ENCODE measurements at regions not wholly inside any gene's neighbourhood (a gene's known extent, or its start where the extent isn't known, plus 50 kb on each side); places are given as distances from the start of the nearest gene placed in this dataset.

- Mint-ChIP-seq H3K27me3 (peaks cover 14% of the 10 kb centered on the region), H3K9me3 (no peaks in the 10 kb centered on the region), H3K4me1 (no peaks in the 10 kb centered on the region), H3K4me3 (no peak overlapping the region), H3K36me3 (ENCODE audit: insufficient read depth) (peaks cover 2% of the 10 kb centered on the region), H3K27ac (ENCODE audit: low read depth) (no peak overlapping the region)
- DNase-seq (ENCODE audit: low spot score in 2 of 2) = no peak
- no peak for ATAC-seq (replicated peaks; ENCODE audit: extremely low read depth, poor library complexity, severe bottlenecking)
Observed at GRCh38 chr13:111047326-111047725, 67.8 kb upstream of the ARHGEF7 start.

DNA sequence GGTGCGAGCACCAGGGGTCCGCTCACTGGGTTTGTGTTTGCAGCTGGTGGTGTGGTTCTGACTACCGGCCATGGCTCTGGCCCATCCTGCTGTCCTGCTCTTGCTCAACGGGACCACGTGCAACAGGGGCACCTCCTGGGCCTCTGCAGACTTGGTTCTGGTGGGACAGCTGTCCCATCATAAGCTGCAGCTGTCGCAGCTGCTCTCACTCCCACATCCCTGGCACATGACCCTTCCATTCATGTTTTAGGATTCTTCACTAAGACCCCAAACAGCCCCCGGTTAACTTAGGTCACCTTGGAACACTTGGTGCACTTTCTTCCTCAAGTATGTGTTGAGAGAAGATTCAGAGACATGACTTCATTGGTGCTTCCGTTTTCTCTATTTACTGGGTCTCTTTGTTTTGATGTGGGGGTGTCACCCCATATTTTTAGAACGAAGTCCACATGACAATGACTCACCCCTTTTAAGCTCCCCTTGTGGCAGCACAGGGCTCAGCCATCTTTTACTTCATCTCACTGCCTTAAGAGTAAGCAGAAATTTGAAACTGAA is 68.4 kb upstream of the ARHGEF7 start:
- no peak for DNase-seq (ENCODE audit: low spot score in 2 of 2)
- Mint-ChIP-seq H3K27ac (ENCODE audit: low read depth) (no peak overlapping the region), H3K36me3 (ENCODE audit: insufficient read depth) (peaks cover 2% of the 10 kb centered on the region), H3K4me1 (no peaks in the 10 kb centered on the region), H3K27me3 (peaks cover 20% of the 10 kb centered on the region), H3K9me3 (no peaks in the 10 kb centered on the region), H3K4me3 (no peak overlapping the region)
- no peak for ATAC-seq (replicated peaks; ENCODE audit: extremely low read depth, poor library complexity, severe bottlenecking)

GRCh38 chr13:111045170-111045569 is 69.9 kb upstream of the ARHGEF7 start:
- peaks cover 2% of the 10 kb centered on the region for H3K36me3 Mint-ChIP-seq (ENCODE audit: insufficient read depth)
- H3K27me3 Mint-ChIP-seq = peaks cover 25% of the 10 kb centered on the region
- DNase-seq (ENCODE audit: low spot score in 2 of 2) = no peak
- H3K4me3 Mint-ChIP-seq = no peak overlapping the region
- no peaks in the 10 kb centered on the region for H3K9me3 Mint-ChIP-seq
- H3K4me1 Mint-ChIP-seq = no peaks in the 10 kb centered on the region
- no peak for ATAC-seq (replicated peaks; ENCODE audit: extremely low read depth, poor library complexity, severe bottlenecking)
- H3K27ac Mint-ChIP-seq (ENCODE audit: low read depth) = no peak overlapping the region

GRCh38 chr13:111044087-111044830 is 70.9 kb upstream of the ARHGEF7 start:
- no peak for DNase-seq (ENCODE audit: low spot score in 2 of 2)
- Mint-ChIP-seq H3K4me3 (no peak overlapping the region), H3K27ac (ENCODE audit: low read depth) (no peak overlapping the region), H3K27me3 (peaks cover 25% of the 10 kb centered on the region), H3K9me3 (no peaks in the 10 kb centered on the region), H3K36me3 (ENCODE audit: insufficient read depth) (no peaks in the 10 kb centered on the region), H3K4me1 (no peaks in the 10 kb centered on the region)
- ATAC-seq (replicated peaks; ENCODE audit: extremely low read depth, poor library complexity, severe bottlenecking) = no peak

- no peak overlapping the region for H3K4me3 Mint-ChIP-seq
- H3K27ac Mint-ChIP-seq (ENCODE audit: low read depth) = no peak overlapping the region
- no peaks in the 10 kb centered on the region for H3K9me3 Mint-ChIP-seq
- no peak for ATAC-seq (replicated peaks; ENCODE audit: extremely low read depth, poor library complexity, severe bottlenecking)
- H3K27me3 Mint-ChIP-seq = peaks cover 27% of the 10 kb centered on the region
- no peak for DNase-seq (ENCODE audit: low spot score in 2 of 2)
- no peaks in the 10 kb centered on the region for H3K4me1 Mint-ChIP-seq
- no peaks in the 10 kb centered on the region for H3K36me3 Mint-ChIP-seq (ENCODE audit: insufficient read depth)
Observed at GRCh38 chr13:111043575-111043982, 71.5 kb upstream of the ARHGEF7 start.

- H3K27me3 Mint-ChIP-seq = peaks cover 30% of the 10 kb centered on the region
- no peaks in the 10 kb centered on the region for H3K9me3 Mint-ChIP-seq
- H3K36me3 Mint-ChIP-seq (ENCODE audit: insufficient read depth) = no peaks in the 10 kb centered on the region
- no peak overlapping the region for H3K4me3 Mint-ChIP-seq
- DNase-seq (ENCODE audit: low spot score in 2 of 2) (no peak), ATAC-seq (replicated peaks; ENCODE audit: extremely low read depth, poor library complexity, severe bottlenecking) (no peak)
- no peaks in the 10 kb centered on the region for H3K4me1 Mint-ChIP-seq
- no peak overlapping the region for H3K27ac Mint-ChIP-seq (ENCODE audit: low read depth)
Observed at GRCh38 chr13:111042661-111043226, 72.4 kb upstream of the ARHGEF7 start.

GRCh38 chr13:111040830-111041229 is 74.3 kb upstream of the ARHGEF7 start:
- Mint-ChIP-seq H3K36me3 (ENCODE audit: insufficient read depth) (no peaks in the 10 kb centered on the region), H3K4me3 (no peak overlapping the region), H3K9me3 (no peaks in the 10 kb centered on the region), H3K4me1 (no peaks in the 10 kb centered on the region), H3K27me3 (peaks cover 43% of the 10 kb centered on the region), H3K27ac (ENCODE audit: low read depth) (no peak overlapping the region)
- no peak for ATAC-seq (replicated peaks; ENCODE audit: extremely low read depth, poor library complexity, severe bottlenecking)
- DNase-seq (ENCODE audit: low spot score in 2 of 2) = no peak

- no peaks in the 10 kb centered on the region for H3K4me1 Mint-ChIP-seq
Observed at GRCh38 chr13:111039735-111040134, 75.4 kb upstream of the ARHGEF7 start.

DNA sequence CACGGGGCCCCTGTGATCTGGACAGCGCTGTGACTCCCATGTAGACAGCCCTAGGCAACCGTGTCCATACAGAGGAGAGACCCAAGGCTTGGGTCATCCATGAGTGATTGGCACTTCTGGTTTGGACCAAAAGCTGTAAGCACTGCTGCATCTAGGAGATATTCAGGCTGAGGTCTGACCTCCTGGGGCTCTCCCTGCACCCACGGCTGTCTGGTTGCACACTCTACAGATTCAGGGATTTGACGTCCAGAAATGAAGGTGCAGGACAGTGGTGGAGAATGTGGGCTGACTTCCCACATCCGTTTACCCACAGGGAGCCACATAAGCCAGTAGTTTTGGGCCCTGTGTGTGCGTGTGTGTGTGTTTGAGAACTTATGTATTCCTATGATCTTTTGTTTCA is 76.2 kb upstream of the ARHGEF7 start:
- Mint-ChIP-seq H3K27me3 (peaks cover 51% of the 10 kb centered on the region), H3K27ac (ENCODE audit: low read depth) (no peak overlapping the region)

More at GRCh38 chr13:111039735-111040134, 75.4 kb upstream of the ARHGEF7 start:
- DNase-seq (ENCODE audit: low spot score in 2 of 2) (no peak), ATAC-seq (replicated peaks; ENCODE audit: extremely low read depth, poor library complexity, severe bottlenecking) (no peak)
- no peaks in the 10 kb centered on the region for H3K36me3 Mint-ChIP-seq (ENCODE audit: insufficient read depth)
- no peaks in the 10 kb centered on the region for H3K9me3 Mint-ChIP-seq
- H3K27me3 Mint-ChIP-seq = peaks cover 43% of the 10 kb centered on the region
- no peak overlapping the region for H3K4me3 Mint-ChIP-seq
- no peak overlapping the region for H3K27ac Mint-ChIP-seq (ENCODE audit: low read depth)

GRCh38 chr13:111037927-111038326 is 77.2 kb upstream of the ARHGEF7 start:
- no peak for ATAC-seq (replicated peaks; ENCODE audit: extremely low read depth, poor library complexity, severe bottlenecking)
- no peaks in the 10 kb centered on the region for H3K36me3 Mint-ChIP-seq (ENCODE audit: insufficient read depth)
- H3K27me3 Mint-ChIP-seq = peaks cover 60% of the 10 kb centered on the region
- no peak for DNase-seq (ENCODE audit: low spot score in 2 of 2)
- no peaks in the 10 kb centered on the region for H3K9me3 Mint-ChIP-seq
- H3K27ac Mint-ChIP-seq (ENCODE audit: low read depth) = no peak overlapping the region
- H3K4me3 Mint-ChIP-seq = no peak overlapping the region
- no peaks in the 10 kb centered on the region for H3K4me1 Mint-ChIP-seq

More for the DNA sequence above, 76.2 kb upstream of the ARHGEF7 start:
- Mint-ChIP-seq H3K9me3 (no peaks in the 10 kb centered on the region), H3K4me1 (no peaks in the 10 kb centered on the region), H3K36me3 (ENCODE audit: insufficient read depth) (no peaks in the 10 kb centered on the region), H3K4me3 (no peak overlapping the region)
- no peak for DNase-seq (ENCODE audit: low spot score in 2 of 2)
- no peak for ATAC-seq (replicated peaks; ENCODE audit: extremely low read depth, poor library complexity, severe bottlenecking)

- DNase-seq (ENCODE audit: low spot score in 2 of 2) (no peak), ATAC-seq (replicated peaks; ENCODE audit: extremely low read depth, poor library complexity, severe bottlenecking) (no peak)
- Mint-ChIP-seq H3K4me1 (no peaks in the 10 kb centered on the region), H3K4me3 (no peak overlapping the region), H3K27me3 (peaks cover 63% of the 10 kb centered on the region), H3K27ac (ENCODE audit: low read depth) (no peak overlapping the region), H3K9me3 (no peaks in the 10 kb centered on the region), H3K36me3 (ENCODE audit: insufficient read depth) (no peaks in the 10 kb centered on the region)
Observed at GRCh38 chr13:111036665-111037064, 78.4 kb upstream of the ARHGEF7 start.

GRCh38 chr13:111035861-111036260 is 79.2 kb upstream of the ARHGEF7 start:
- Mint-ChIP-seq H3K4me1 (no peaks in the 10 kb centered on the region), H3K27ac (ENCODE audit: low read depth) (no peak overlapping the region), H3K9me3 (no peaks in the 10 kb centered on the region), H3K36me3 (ENCODE audit: insufficient read depth) (no peaks in the 10 kb centered on the region), H3K4me3 (no peak overlapping the region), H3K27me3 (peaks cover 63% of the 10 kb centered on the region)
- DNase-seq (ENCODE audit: low spot score in 2 of 2) (no peak), ATAC-seq (replicated peaks; ENCODE audit: extremely low read depth, poor library complexity, severe bottlenecking) (no peak)

- peaks cover 57% of the 10 kb centered on the region for H3K27me3 Mint-ChIP-seq
- H3K4me1 Mint-ChIP-seq = no peaks in the 10 kb centered on the region
- H3K4me3 Mint-ChIP-seq = no peak overlapping the region
- no peak overlapping the region for H3K27ac Mint-ChIP-seq (ENCODE audit: low read depth)
- H3K36me3 Mint-ChIP-seq (ENCODE audit: insufficient read depth) = no peaks in the 10 kb centered on the region
- ATAC-seq (replicated peaks; ENCODE audit: extremely low read depth, poor library complexity, severe bottlenecking) (no peak), DNase-seq (ENCODE audit: low spot score in 2 of 2) (no peak)
- no peaks in the 10 kb centered on the region for H3K9me3 Mint-ChIP-seq
Observed at GRCh38 chr13:111034811-111035210, 80.3 kb upstream of the ARHGEF7 start.

All from central memory CD8-positive, alpha-beta T cell (primary cell).